H9 (cell line): ENCODE measurements at regions not wholly inside any gene's neighbourhood (a gene's known extent, or its start where the extent isn't known, plus 50 kb on each side); places are given as distances from the start of the nearest gene placed in this dataset.

Experiments used
- DNase-seq: peaks from one replicate; pipeline ENCODE4 v3.0.0-alpha.2; 2017
- H2AFZ ChIP-seq: one replicate; pipeline ENCODE4 v1.6.1; 2013; ENCODE audit warnings: mild to moderate bottlenecking, low read length, control low read depth, moderate library complexity
- H2AK5ac ChIP-seq: 2 replicates; pipeline ENCODE4 v1.6.1; 2013; ENCODE audit warnings: low read length, control low read depth, mixed read lengths; ENCODE audit not compliant: insufficient read length
- H2BK120ac ChIP-seq: one replicate; pipeline ENCODE4 v1.6.1; 2013; ENCODE audit warnings: low read depth, mild to moderate bottlenecking, low read length, control low read depth, inconsistent platforms; ENCODE audit not compliant: poor library complexity, severe bottlenecking
- H2BK12ac ChIP-seq: 2 replicates; pipeline ENCODE4 v1.6.1; 2013; ENCODE audit warnings: low read length, control low read depth, mixed read lengths, low read depth; ENCODE audit not compliant: insufficient read length
- H2BK15ac ChIP-seq: 2 replicates; pipeline ENCODE4 v1.6.1; 2013; ENCODE audit warnings: low read depth, low read length, control low read depth
- H2BK20ac ChIP-seq: one replicate; pipeline ENCODE4 v1.6.1; 2013; ENCODE audit warnings: low read depth, mild to moderate bottlenecking, low read length, control low read depth, inconsistent platforms; ENCODE audit not compliant: poor library complexity, severe bottlenecking
- H2BK5ac ChIP-seq: 2 replicates; pipeline ENCODE4 v1.6.1; 2013; ENCODE audit warnings: low read length, control low read depth, mixed read lengths; ENCODE audit not compliant: insufficient read length
- H3K14ac ChIP-seq: 2 replicates; pipeline ENCODE4 v1.6.1; 2013; ENCODE audit warnings: low read length, control low read depth; ENCODE audit not compliant: insufficient read depth
- H3K18ac ChIP-seq: 2 replicates; pipeline ENCODE4 v1.6.1; 2013; ENCODE audit warnings: low read depth, mild to moderate bottlenecking, mixed read lengths, low read length, control low read depth; ENCODE audit not compliant: insufficient read length
- H3K23ac ChIP-seq: 2 replicates; pipeline ENCODE4 v1.6.1; 2013; ENCODE audit warnings: low read length, control low read depth, mixed read lengths, low read depth; ENCODE audit not compliant: insufficient read length
- H3K23me2 ChIP-seq: 2 replicates; pipeline ENCODE4 v1.6.1; 2013; ENCODE audit warnings: low read depth, mild to moderate bottlenecking, mixed read lengths, low read length, control low read depth; ENCODE audit not compliant: insufficient read length, poor library complexity, severe bottlenecking
- H3K27ac ChIP-seq: 2 replicates; pipeline ENCODE4 v1.5.1; 2013; ENCODE audit warnings: low read length, control low read depth, mixed read lengths, low read depth; ENCODE audit not compliant: insufficient read length
- H3K27me3 ChIP-seq: 2 replicates; pipeline ENCODE4 v1.6.1; 2013; ENCODE audit warnings: low read length, control low read depth, inconsistent platforms; ENCODE audit not compliant: insufficient read depth
- H3K4ac ChIP-seq: 2 replicates; pipeline ENCODE4 v1.6.1; 2013; ENCODE audit warnings: low read depth, mild to moderate bottlenecking, control low read depth, inconsistent platforms, low read length, moderate library complexity
- H3K4me1 ChIP-seq: 2 replicates; pipeline ENCODE4 v1.6.1; 2013; ENCODE audit warnings: low read length, control low read depth, inconsistent platforms; ENCODE audit not compliant: insufficient read depth
- H3K4me2 ChIP-seq: 2 replicates; pipeline ENCODE4 v1.6.1; 2013; ENCODE audit warnings: low read length, control low read depth, mixed read lengths; ENCODE audit not compliant: insufficient read length, insufficient read depth
- H3K56ac ChIP-seq: 2 replicates; pipeline ENCODE4 v1.6.1; 2013; ENCODE audit warnings: low read depth, mild to moderate bottlenecking, mixed read lengths, low read length, control low read depth; ENCODE audit not compliant: insufficient read length
- H3K79me1 ChIP-seq: 2 replicates; pipeline ENCODE4 v1.6.1; 2013; ENCODE audit warnings: low read depth, mild to moderate bottlenecking, moderate library complexity, low read length, control low read depth, inconsistent platforms; ENCODE audit not compliant: insufficient read depth, poor library complexity, severe bottlenecking
- H3K79me2 ChIP-seq: 2 replicates; pipeline ENCODE4 v1.6.1; 2013; ENCODE audit warnings: low read length, control low read depth, inconsistent platforms; ENCODE audit not compliant: insufficient read depth
- H3K9ac ChIP-seq: 2 replicates; pipeline ENCODE4 v1.6.1; 2013; ENCODE audit warnings: low read length, control low read depth, mixed read lengths; ENCODE audit not compliant: insufficient read length; ENCODE audit errors: extremely low read depth
- H3K9me3 ChIP-seq: one replicate; pipeline ENCODE4 v1.6.1; 2013; ENCODE audit warnings: low read depth, low read length, inconsistent platforms; ENCODE audit not compliant: control insufficient read depth
- H3T11ph ChIP-seq: one replicate; pipeline ENCODE4 v1.6.1; 2013; ENCODE audit warnings: mild to moderate bottlenecking, low read length, control low read depth, inconsistent platforms
- H4K20me1 ChIP-seq: one replicate; pipeline ENCODE4 v1.6.1; 2013; ENCODE audit not compliant: control insufficient read depth, insufficient read length, insufficient read depth
- H4K5ac ChIP-seq: 2 replicates; pipeline ENCODE4 v1.6.1; 2013; ENCODE audit warnings: low read depth, mild to moderate bottlenecking, mixed read lengths, low read length, control low read depth; ENCODE audit not compliant: insufficient read length
- H4K8ac ChIP-seq: replicated peaks from 2 replicates; pipeline ENCODE4 v1.6.1; 2013; ENCODE audit warnings: low read length, control low read depth, mixed read lengths, low read depth; ENCODE audit not compliant: insufficient read length
- H4K91ac ChIP-seq: 2 replicates; pipeline ENCODE4 v1.6.1; 2013; ENCODE audit warnings: low read depth, mild to moderate bottlenecking, moderate library complexity, mixed read lengths, low read length, control low read depth; ENCODE audit not compliant: insufficient read length
- H3K27ac Mint-ChIP-seq, 3 experiments: 2 replicates in 2 of 3; 3 replicates in 1 of 3; pipeline ENCODE4 v1.8.0; 2020 to 2021; ENCODE audit warnings: mixed read lengths in 3 of 3, mild to moderate bottlenecking in 1 of 3, moderate library complexity in 1 of 3
- H3K27me3 Mint-ChIP-seq: 2 replicates; pipeline ENCODE4 v1.8.0; 2021; ENCODE audit warnings: low read depth, mild to moderate bottlenecking, moderate library complexity, mixed read lengths
- H3K36me3 Mint-ChIP-seq, 3 experiments: 2 replicates in 2 of 3; 3 replicates in 1 of 3; pipeline ENCODE4 v1.8.0; 2020 to 2021; ENCODE audit warnings: low read depth in 3 of 3, mixed read lengths in 3 of 3; ENCODE audit not compliant: insufficient read depth in 1 of 3
- H3K4me1 Mint-ChIP-seq, 2 experiments: 2 replicates each; pipeline ENCODE4 v1.8.0; 2020; ENCODE audit warnings: mixed read lengths in 2 of 2
- H3K4me3 Mint-ChIP-seq, 2 experiments: 2 replicates in 1 of 2; 3 replicates in 1 of 2; pipeline ENCODE4 v1.8.0; 2020 to 2021; ENCODE audit warnings: mild to moderate bottlenecking in 2 of 2, mixed read lengths in 2 of 2, moderate library complexity in 1 of 2
- H3K9me3 Mint-ChIP-seq, 2 experiments: 2 replicates in 1 of 2; 3 replicates in 1 of 2; pipeline ENCODE4 v1.8.0; 2020; ENCODE audit warnings: mild to moderate bottlenecking in 2 of 2, mixed read lengths in 2 of 2, moderate library complexity in 1 of 2
- CTCF ChIP-seq: fragments of 200-600 bp; sonication (generic); conservative IDR thresholded peaks from 3 replicates; pipeline ENCODE4 v1.8.0; 2021; ENCODE audit warnings: antibody characterized with exemption, mild to moderate bottlenecking
- WGBS: extraction: QIAGEN DNeasy Blood & Tissue Kit; methylation state at CpG from one replicate; pipeline ENCODE4 v1.1.7; 2013; ENCODE audit warnings: missing lambda C conversion rate, low lambda C conversion rate, mixed read lengths; ENCODE audit not compliant: insufficient read length; ENCODE audit errors: extremely low coverage; 5-methylcytosine and 5-hydroxymethylcytosine counted together

GRCh38 chr14:34032720-34033119, 81.8 kb upstream of the EGLN3 start:
- no peak overlapping the region for H3K4me3 Mint-ChIP-seq
- H3K56ac ChIP-seq: no peak overlapping the region
- no peaks in the 10 kb centered on the region for H3K9me3 ChIP-seq
- H3K18ac ChIP-seq: no peak overlapping the region
- no peaks in the 10 kb centered on the region for H3K79me1 ChIP-seq
- peaks cover 0 to 2% of the 10 kb centered on the region in 2 experiments; a peak in 2 of 5 replicates for H3K9me3 Mint-ChIP-seq
- no peak overlapping the region for H3K4ac ChIP-seq
- H2BK12ac ChIP-seq: no peak overlapping the region
- no peak overlapping the region for H3T11ph ChIP-seq
- H3K36me3 Mint-ChIP-seq: no peaks in the 10 kb centered on the region
- H2BK120ac ChIP-seq: no peak overlapping the region
- H2BK20ac ChIP-seq: no peak overlapping the region
- H3K23ac ChIP-seq: no peak overlapping the region
- no peak overlapping the region for H3K14ac ChIP-seq
- no peaks in the 10 kb centered on the region; the same call in 1 of the 2 replicates for H3K27me3 Mint-ChIP-seq
- no peaks in the 10 kb centered on the region for H3K23me2 ChIP-seq
- no peak for TF ChIP-seq CTCF
- H4K5ac ChIP-seq: no peak overlapping the region
- no peaks in the 10 kb centered on the region for H3K27me3 ChIP-seq
- no CpG with 5 or more reads among the region's 5 CpGs for WGBS
- H3K4me2 ChIP-seq: no peak overlapping the region
- no peak overlapping the region for H2BK5ac ChIP-seq
- H3K79me2 ChIP-seq: no peaks in the 10 kb centered on the region
- H2AK5ac ChIP-seq: no peak overlapping the region
- no peak overlapping the region for H4K91ac ChIP-seq
- no peak overlapping the region for H3K27ac ChIP-seq
- H3K27ac Mint-ChIP-seq: no peak overlapping the region
- no peak overlapping the region for H3K9ac ChIP-seq
- H4K8ac ChIP-seq: no peak overlapping the region
- H4K20me1 ChIP-seq: no peaks in the 10 kb centered on the region
- peaks cover 3% of the 10 kb centered on the region; the same call in 1 of the 2 replicates for H3K4me1 ChIP-seq
- no peak for DNase-seq
- no peak overlapping the region for H2AFZ ChIP-seq
- no peak overlapping the region for H2BK15ac ChIP-seq
- peaks cover 3 to 18% of the 10 kb centered on the region in 2 experiments for H3K4me1 Mint-ChIP-seq
